Lung microvascular endothelial cell (primary cell): ENCODE measurements at regions not wholly inside any gene's neighbourhood (a gene's known extent, or its start where the extent isn't known, plus 50 kb on each side); places are given as distances from the start of the nearest gene placed in this dataset.
A peak's percentile ranks its signal among the peaks of the same experiment; 100 is the strongest.

Source experiments
- DNase-seq, 2 donors: peaks; one replicate each; pipeline versions ENCODE4 v3.0.0 to v3.0.0-alpha.2; 2010; ENCODE audit warnings: low read depth in 2 of 2

DNA sequence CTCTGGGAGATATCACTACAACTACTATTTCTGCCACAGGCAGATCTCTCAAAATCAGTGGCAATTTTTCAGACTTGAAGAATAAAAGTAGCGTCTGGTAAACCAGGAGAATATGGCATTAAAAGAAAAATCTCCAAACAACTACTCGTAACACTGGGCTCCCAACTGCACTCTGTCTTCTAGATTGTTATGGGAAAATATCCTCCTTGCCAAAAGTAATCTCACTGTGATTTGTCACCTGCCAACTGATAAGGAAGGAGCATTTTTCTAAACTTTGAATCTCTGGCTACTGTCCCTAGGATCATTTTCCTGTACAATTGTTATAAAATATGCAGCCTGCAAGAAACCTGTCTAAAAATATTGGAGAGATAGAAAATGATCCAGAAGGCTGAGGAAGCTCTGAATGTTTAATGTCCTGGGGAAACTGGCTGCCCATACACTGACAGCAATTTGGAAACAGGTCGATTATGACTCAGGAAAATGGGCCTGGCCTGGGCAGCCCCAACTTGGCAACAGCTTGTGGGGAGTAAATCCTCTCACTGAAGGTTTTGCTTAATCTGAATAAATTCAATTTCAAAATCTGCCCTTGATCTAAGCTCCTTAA, 90.5 kb upstream of the DBX1 start:
- no peak for DNase-seq

DNA sequence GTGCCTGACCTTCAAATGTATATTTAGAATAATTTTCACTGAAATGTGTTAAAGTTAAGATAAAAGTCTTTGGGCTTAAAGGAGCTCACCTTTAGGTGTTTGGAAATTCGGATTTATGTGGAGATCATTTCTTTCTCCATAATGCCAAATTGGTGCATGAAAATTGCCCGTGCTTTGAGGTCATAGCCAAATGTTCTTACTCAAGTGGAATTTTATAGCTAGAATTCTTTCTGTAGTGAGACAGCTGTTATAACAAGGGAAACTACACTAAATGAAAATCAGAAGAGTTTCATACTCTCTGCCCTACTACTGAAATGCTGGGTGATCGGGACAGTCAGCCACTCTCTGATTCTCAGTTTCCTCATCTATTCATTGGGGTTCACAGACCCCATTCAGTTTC, 89.5 kb upstream of the DBX1 start:
- DNase-seq, result no peak

DNA sequence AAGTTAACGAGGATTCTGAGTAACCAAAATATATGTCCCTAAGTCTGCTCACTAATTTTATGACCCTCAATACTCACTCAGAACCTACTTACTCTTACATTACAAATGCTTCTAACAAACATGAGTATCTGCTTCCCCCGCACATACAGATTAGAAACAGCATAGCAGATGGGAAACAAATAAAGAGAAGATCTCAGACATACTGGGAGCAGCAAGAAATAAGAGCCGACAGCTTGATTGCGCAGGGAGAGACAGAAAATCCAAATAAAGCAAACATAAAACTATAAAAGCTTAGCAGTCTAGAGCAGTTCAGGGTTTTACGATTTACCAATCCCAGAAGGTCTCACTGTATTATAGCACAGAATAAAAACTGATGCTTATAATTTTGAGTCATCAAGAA, 89.1 kb upstream of the DBX1 start:
- no peak for DNase-seq

DNA sequence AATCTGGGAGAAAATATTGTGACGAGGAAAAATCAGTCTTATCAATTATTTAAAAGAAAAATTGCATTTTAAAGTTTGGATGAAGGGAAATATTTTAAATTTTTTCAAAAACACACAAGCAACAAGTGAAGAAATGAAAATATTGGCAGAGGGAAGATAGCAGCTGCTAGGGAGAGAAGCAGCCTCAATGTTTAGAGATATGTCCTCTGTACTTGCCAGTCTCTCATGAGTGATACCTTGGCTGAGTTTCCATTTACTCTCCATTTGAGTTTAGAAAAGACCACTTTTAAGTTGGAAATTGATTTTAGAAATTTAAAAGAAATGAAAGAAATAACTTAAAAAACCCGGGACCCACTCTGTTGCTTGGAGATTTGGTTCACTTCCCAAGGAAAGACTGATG, 88.6 kb upstream of the DBX1 start:
- no peak for DNase-seq

DNA sequence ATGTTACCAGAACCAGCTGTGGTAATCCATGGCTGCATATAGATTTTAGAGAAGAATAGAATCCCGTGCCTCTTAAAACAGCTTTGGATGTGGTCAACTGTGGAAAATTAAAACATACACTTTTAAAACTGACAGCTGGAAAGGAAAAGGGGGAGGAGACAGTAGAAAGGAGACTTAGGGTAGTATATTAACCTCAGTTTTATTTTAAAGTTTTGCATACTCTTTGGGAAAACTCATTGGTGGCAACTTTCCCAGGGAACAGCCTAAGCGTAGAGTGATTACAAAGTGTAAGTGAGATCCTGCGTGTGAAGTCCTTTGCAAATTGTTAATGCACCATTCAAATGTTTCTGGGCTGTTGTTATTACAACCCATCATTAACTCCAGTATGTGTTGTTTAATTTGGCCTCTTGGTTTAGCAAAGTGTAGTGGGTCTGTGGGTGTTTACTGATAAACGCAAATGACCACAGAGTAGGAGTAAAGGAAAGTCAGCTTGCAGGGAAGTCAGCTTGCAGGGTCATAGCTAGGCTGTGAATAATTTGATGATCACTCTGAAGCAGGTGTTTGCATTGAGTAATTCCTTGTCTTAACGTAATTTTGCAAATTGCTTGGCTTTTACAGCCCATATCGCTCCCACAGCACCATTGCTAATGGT, 88.0 kb upstream of the DBX1 start:
- no peak for DNase-seq

DNA sequence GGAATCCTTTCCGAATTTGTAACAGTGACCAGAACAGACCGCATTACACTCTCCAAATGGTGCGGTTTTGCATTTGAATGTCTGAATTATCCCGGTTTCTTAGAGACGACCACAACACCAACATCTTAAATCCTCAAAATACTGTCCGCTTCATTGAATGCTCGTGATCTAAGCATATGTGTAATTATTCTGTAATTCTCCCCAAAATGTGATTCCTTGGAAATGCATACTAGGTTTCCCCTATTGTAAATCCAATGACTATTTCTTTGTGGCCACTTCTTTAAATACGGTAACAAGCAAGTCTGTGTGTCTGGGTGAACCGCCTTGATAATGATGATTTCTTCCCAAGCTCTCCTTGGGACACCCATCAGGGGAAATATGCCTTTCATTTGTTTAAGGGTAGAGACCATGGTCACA, 87.3 kb upstream of the DBX1 start:
- DNase-seq, result no peak

DNA sequence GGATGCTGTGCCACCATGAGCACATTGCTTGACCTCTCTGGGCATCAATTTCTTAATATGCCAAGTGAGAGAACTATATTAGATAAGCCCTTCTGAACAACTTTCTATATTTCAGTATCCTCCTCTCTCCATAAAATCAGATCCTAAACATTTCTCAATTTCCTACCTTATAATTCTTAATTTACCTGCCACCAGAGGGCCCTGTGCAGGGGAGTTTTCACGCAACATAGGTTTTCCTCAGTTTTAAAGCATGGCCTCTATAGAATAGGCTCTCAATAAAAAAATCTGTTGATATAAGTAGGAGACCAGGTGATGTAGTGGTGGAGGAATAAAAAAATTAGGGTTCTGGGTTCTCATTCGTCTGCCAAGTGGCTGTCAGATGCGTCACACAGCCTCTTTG, 83.7 kb upstream of the DBX1 start:
- DNase-seq, result peak in 1 of 2 donors; percentile 1

DNA sequence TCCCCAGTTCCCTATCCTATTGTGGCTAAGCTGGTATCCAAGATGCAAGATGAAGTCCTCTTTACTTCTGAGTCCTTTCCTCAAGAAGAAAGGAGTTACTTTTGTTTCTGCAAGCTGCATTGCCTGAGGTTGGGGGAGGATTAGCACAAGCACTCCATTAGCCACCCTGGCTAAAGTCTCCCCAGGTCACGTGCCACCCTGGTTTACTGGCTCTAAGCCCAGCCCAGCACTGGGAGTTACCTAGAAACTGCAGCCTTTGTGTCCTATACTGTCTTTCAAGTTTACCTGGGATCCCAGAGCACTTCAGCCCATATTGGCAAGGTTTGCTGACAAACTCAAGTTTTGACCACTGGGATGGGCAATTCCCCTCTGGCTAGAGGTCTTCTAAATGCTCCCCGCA, 78.4 kb upstream of the DBX1 start:
- DNase-seq, result no peak

DNA sequence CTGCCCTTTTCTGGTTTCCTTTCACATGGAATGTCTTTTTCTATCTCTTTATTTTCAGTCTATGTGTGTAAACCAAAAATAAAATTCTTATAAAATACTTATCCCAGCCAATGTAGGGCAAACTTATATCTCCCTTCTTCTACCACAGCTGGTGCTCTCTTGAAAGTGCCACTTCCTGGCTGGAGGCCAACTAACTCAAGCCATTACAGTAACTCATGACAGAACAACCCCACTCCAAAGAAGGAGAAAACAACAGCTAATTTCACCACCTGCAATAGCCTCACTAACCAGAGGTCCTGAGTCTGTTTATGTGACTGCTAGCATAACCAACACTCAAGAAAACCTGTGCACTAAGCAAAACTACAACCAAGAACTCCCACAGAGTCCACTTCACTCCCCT, 74.9 kb upstream of the DBX1 start:
- DNase-seq, result no peak

DNA sequence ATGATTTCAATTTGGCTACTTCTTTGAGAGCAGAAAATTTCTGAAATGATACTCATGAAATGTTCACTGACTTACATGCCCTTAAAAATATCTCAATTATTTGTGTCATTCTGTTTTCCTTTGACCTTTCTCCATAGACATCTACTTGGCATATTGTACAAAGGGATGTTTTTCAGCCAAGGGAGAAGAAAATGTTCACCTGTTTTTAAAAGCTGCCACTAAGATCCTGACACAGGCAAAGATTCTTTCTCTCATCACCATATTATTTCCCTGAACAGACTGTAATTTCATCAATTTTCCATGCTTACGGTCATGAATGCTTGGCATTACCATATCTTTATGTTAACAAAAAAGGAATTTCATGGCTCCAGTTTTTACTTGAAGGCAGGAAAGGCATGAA, 67.4 kb upstream of the DBX1 start:
- DNase-seq, result no peak

DNA sequence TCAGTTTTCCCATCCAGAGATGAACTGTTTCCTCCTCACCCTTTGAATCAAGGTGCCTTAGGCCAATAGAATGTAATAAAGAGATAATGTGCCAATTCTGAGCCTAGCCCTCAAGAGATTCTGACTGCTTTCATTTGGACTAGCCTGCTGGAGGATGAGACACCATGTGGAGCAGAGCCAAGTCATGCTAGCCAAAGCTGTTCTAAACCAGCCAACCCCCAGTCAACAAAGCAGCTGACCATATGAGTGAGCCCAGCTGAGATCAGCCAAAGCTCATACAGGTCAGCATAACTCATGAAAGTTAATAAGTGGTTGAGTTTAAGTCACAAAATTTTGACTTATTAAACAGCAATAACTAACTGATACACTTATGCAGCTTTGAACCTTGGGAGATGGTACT, 66.7 kb upstream of the DBX1 start:
- no peak for DNase-seq

DNA sequence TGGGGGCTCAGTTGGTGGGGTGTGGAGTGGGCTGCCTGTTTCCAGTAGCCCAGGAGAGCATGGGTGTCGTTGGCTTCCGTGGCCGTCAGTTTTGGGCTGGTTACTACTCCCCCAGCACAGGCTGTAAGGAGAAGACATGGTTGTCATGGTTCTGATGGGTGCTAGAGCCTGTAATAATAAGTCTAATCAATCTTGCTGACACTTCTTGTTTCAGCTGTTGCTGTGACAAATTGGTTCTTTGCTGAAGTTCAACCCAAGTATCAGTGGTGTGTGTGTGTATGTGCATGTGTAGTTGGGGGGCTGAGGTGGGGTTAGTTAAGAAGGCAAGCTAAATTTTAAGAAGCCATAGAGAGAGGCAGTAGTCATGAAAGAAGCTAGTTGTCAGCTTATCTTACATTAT, 61.3 kb upstream of the DBX1 start:
- DNase-seq, result no peak

DNA sequence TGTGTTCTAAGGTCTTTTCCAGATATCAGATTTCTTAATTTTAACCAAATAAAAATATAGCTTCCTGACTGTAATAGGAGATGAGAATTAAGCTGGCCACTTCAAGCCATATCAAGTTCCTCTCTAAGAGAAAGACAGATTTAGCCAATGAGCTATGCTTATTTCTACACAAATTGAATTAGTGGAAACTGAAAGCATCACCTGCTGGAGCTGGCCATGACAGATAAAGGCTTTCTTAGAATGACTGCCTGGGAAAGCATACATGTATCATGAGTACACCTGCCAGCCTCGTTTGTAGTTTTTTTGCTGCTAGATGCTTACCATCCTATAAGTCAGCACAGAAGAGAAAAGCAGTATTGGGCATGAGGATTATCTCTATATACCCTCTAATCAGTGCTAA, 53.5 kb upstream of the DBX1 start:
- no peak for DNase-seq

DNA sequence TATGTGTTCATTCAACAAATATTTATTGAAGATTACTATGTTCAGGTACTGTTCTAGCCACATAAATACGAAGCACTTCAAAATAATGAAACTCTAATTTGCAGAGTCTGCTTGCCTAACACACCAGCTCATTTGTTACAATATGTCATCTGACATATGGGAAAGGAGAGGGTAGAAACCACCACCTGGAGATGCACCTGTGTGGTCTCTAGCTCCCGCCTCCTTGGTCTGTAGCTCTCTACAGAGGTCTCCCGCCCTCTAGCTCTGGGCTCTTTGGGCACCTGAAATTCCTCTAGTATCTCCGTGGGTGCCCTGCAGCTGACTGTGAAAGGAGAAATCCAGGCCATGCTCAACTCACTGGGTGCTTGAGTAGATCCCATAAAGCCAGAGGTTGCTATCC, 51.4 kb upstream of the DBX1 start:
- no peak for DNase-seq
